Endothelial cell of umbilical vein (primary cell): ENCODE measurements at regions not wholly inside any gene's neighbourhood (a gene's known extent, or its start where the extent isn't known, plus 50 kb on each side); places are given as distances from the start of the nearest gene placed in this dataset.

ENCODE experiments used
- CTCF ChIP-seq, 2 donors: IDR thresholded peaks; 1 replicate in 1 of 2; 2 replicates in 1 of 2; pipeline ENCODE4 v1.5.1; 2011; ENCODE audit warnings: low read length in 2 of 2, mild to moderate bottlenecking in 2 of 2, moderate library complexity in 2 of 2, control low read depth in 1 of 2, inconsistent platforms in 1 of 2, low read depth in 1 of 2; ENCODE audit not compliant: insufficient read depth in 1 of 2; ENCODE audit errors: extremely low read depth in 1 of 2
- EZH2 ChIP-seq: IDR thresholded peaks from 2 replicates; pipeline ENCODE4 v1.6.1; 2012; ENCODE audit warnings: borderline replicate concordance, low read depth, mild to moderate bottlenecking, moderate library complexity, low read length, inconsistent platforms; ENCODE audit not compliant: severe bottlenecking
- MAX ChIP-seq: IDR thresholded peaks from 2 replicates; pipeline ENCODE4 v1.6.1; 2011; ENCODE audit not compliant: insufficient read depth, insufficient read length
- POLR2A ChIP-seq: IDR thresholded peaks from 2 replicates; pipeline ENCODE4 v1.6.1; 2012; ENCODE audit warnings: low read depth, mild to moderate bottlenecking, control low read depth, low read length
- POLR2AphosphoS5 ChIP-seq: IDR thresholded peaks from 2 replicates; pipeline ENCODE4 v1.6.1; 2012; ENCODE audit warnings: low read depth, mild to moderate bottlenecking, control low read depth, low read length, moderate library complexity; ENCODE audit not compliant: insufficient read depth

DNA sequence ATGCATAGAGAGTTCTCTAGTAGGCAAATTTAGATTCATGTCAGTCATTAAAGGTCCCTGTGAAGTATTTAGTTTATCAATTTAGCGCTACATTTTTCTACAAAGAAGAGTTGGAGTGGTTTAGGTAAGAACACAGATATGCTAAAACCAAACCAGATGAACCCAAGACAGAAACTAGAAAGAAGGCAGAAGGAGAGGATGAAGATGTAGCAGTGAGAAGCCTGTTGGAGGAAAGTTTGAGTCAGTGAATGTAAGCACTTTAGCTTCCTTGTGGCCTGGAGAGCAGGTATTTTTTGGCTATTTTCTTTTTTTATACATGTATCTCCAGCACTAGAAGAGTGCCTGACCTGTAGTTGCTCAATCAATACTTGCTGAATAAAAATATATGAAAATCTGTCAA, 223.7 kb downstream of the KCNRG start:
- TF ChIP-seq EZH2 = no peak
- TF ChIP-seq CTCF (IDR thresholded peaks at IDR 0.05; ENCODE audit: extremely low read depth in 1 of 2, insufficient read depth in 1 of 2, low read depth in 1 of 2, low read length in 2 of 2) = no peak
- TF ChIP-seq POLR2A = no peak
- no peak for TF ChIP-seq MAX
- no peak for TF ChIP-seq POLR2AphosphoS5
